Chondrocyte (in vitro differentiated cells): ENCODE measurements at regions not wholly inside any gene's neighbourhood (a gene's known extent, or its start where the extent isn't known, plus 50 kb on each side); places are given as distances from the start of the nearest gene placed in this dataset.

Source experiments
- DNase-seq: peaks from one replicate; pipeline ENCODE4 v3.0.0; 2021; ENCODE audit warnings: mixed read lengths, low spot score
- H3K27ac Mint-ChIP-seq: one replicate; pipeline ENCODE4 v1.8.0; 2021; ENCODE audit warnings: mild to moderate bottlenecking, moderate library complexity, mixed read lengths; ENCODE audit not compliant: unreplicated experiment
- H3K27me3 Mint-ChIP-seq: 2 replicates; pipeline ENCODE4 v1.8.0; 2021; ENCODE audit warnings: low read depth, mixed read lengths
- H3K36me3 Mint-ChIP-seq: 2 replicates; pipeline ENCODE4 v1.8.0; 2021; ENCODE audit warnings: low read depth, mixed read lengths
- H3K4me1 Mint-ChIP-seq: 2 replicates; pipeline ENCODE4 v1.8.0; 2021; ENCODE audit warnings: low read depth, mild to moderate bottlenecking, mixed read lengths
- H3K4me3 Mint-ChIP-seq: one replicate; pipeline ENCODE4 v1.8.0; 2021; ENCODE audit warnings: mild to moderate bottlenecking, moderate library complexity, mixed read lengths; ENCODE audit not compliant: unreplicated experiment
- H3K9me3 Mint-ChIP-seq: 2 replicates; pipeline ENCODE4 v1.8.0; 2021; ENCODE audit warnings: low read depth, mixed read lengths
- TF ChIP-seq, protein P1 (sequence below): fragments of 200-600 bp; sonication (generic); IDR thresholded peaks from 2 replicates; pipeline ENCODE4 v1.5.0; 2021; ENCODE audit warnings: antibody characterized with exemption, mild to moderate bottlenecking, moderate library complexity

DNA sequence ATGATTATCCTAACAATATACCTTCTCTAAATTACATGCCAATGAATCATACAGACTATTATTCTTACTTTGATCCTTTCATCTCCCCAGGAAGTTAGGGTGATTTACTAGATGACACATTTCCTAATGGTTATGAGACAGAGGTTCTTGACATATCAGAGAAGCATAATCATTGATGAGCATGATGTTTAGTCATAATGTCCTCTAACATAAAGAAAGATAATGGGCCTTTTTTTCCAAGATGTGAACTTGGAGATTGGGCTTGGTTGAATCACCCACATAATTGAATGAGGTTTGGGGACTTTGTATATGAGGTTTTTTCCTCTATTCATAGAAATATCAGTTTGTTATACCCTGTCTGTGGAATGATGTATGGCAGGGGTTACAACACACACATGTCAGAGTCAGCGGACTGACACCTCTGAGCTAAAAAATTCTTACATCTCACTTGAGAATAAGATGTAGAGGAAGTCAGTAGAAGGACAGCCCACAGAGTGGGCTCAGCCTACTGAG is 69.7 kb upstream of the DCBLD2 start:
- Mint-ChIP-seq H3K36me3 (peaks cover 2% of the 10 kb centered on the region), H3K4me3 (peak overlapping the region; percentile 6), H3K4me1 (peaks cover 44% of the 10 kb centered on the region), H3K9me3 (peaks cover 3% of the 10 kb centered on the region), H3K27me3 (no peaks in the 10 kb centered on the region), H3K27ac (peak overlapping the region; percentile 89)
- TF ChIP-seq, protein P1, sequence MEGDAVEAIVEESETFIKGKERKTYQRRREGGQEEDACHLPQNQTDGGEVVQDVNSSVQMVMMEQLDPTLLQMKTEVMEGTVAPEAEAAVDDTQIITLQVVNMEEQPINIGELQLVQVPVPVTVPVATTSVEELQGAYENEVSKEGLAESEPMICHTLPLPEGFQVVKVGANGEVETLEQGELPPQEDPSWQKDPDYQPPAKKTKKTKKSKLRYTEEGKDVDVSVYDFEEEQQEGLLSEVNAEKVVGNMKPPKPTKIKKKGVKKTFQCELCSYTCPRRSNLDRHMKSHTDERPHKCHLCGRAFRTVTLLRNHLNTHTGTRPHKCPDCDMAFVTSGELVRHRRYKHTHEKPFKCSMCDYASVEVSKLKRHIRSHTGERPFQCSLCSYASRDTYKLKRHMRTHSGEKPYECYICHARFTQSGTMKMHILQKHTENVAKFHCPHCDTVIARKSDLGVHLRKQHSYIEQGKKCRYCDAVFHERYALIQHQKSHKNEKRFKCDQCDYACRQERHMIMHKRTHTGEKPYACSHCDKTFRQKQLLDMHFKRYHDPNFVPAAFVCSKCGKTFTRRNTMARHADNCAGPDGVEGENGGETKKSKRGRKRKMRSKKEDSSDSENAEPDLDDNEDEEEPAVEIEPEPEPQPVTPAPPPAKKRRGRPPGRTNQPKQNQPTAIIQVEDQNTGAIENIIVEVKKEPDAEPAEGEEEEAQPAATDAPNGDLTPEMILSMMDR, result peak; percentile 16
- no peak for DNase-seq

DNA sequence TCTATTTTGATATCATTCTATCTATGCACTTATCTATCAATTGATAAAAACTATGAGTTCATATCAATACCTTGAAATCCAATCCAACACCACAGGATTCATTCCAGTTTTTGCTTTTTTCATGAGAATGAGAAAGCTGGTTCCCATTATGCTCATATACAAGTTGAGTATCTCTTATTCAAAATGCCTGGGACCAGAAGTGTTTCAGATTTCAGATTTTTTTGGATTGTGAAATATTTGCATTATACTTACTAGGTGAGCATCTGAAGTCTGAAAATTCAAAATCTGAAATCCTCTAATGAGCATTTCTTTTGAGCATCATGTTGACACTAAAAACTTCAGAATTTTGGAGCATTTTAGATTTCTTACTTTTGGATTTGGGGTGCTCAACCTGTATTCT is 67.8 kb upstream of the DCBLD2 start:
- Mint-ChIP-seq H3K4me3 (no peak overlapping the region), H3K9me3 (peaks cover 3% of the 10 kb centered on the region), H3K4me1 (peaks cover 53% of the 10 kb centered on the region), H3K27ac (no peak overlapping the region), H3K36me3 (peaks cover 2% of the 10 kb centered on the region), H3K27me3 (no peaks in the 10 kb centered on the region)
- TF ChIP-seq, protein P1, result no peak
- DNase-seq, result no peak

DNA sequence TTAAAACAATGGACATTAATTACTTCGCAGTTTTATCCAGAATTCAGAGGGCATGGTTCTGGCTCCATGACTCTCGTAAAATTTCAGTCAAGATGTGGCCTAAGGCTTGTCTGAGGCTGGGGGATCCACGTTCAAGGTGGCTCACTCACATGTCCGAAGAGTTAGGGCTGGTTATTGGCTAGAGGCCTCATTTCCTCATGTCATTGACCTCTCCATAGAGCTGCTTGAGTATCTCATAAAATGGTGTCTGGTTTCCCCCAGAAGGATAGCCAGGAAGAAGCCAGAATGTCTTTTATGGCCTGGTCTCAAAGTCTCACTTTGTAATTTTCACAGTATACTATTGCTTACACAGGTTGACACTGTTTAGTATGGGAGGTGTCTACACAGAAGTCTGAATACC is 67.3 kb upstream of the DCBLD2 start:
- TF ChIP-seq, protein P1, result no peak
- Mint-ChIP-seq H3K9me3 (peaks cover 3% of the 10 kb centered on the region), H3K36me3 (peaks cover 2% of the 10 kb centered on the region), H3K4me1 (peaks cover 53% of the 10 kb centered on the region), H3K27me3 (no peaks in the 10 kb centered on the region), H3K27ac (no peak overlapping the region), H3K4me3 (no peak overlapping the region)
- no peak for DNase-seq

DNA sequence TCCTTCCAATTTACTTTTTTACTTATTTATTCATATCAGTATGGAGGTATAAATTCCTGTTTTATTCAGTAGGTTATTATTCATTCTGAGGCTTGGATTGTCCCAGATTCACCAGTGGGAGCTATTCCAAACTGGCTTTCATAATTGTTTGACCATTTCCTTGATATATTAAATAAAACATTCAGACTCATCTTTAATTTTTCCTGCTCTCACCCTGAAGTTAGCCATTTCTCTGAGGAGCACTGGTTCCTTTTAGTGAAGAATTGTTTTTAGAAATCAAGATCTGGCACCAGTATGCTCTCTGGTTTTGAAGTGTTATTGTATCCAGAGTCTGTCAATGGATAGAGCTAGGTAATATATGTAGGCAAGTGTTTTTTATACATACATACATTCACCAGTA is 66.9 kb upstream of the DCBLD2 start:
- no peak overlapping the region for H3K4me3 Mint-ChIP-seq
- no peak overlapping the region for H3K27ac Mint-ChIP-seq
- peaks cover 2% of the 10 kb centered on the region for H3K36me3 Mint-ChIP-seq
- H3K27me3 Mint-ChIP-seq, result no peaks in the 10 kb centered on the region
- peaks cover 53% of the 10 kb centered on the region for H3K4me1 Mint-ChIP-seq
- DNase-seq, result no peak
- TF ChIP-seq, protein P1, result no peak
- H3K9me3 Mint-ChIP-seq, result peaks cover 3% of the 10 kb centered on the region

DNA sequence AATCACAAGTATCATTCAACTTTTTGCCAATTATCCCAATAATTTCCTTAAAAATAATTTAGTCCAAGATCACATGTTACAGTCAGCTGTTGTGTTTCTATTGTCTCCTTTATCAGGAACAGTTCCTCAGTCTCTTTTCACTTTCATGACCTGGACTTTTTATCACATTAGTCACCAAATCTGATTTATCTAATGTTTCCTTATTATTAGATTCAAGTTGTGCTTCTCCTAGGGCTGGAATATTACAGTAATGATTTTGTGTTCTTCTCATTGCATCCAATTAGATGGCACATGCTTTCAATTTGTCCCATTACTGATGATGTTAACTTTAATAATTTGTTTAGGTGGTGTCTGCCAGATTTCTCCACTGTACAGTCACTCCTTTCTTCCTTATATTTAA is 66.3 kb upstream of the DCBLD2 start:
- Mint-ChIP-seq H3K27me3 (no peaks in the 10 kb centered on the region), H3K4me1 (peaks cover 50% of the 10 kb centered on the region), H3K27ac (no peak overlapping the region), H3K4me3 (no peak overlapping the region), H3K9me3 (peaks cover under 1% of the 10 kb centered on the region), H3K36me3 (no peaks in the 10 kb centered on the region)
- TF ChIP-seq, protein P1, result no peak
- no peak for DNase-seq
